SJSA1 (cell line): ENCODE measurements at regions not wholly inside any gene's neighbourhood (a gene's known extent, or its start where the extent isn't known, plus 50 kb on each side); places are given as distances from the start of the nearest gene placed in this dataset.

Source experiments
- DNase-seq, 2 experiments: peaks; one replicate each; pipeline ENCODE4 v3.0.0-alpha.2; 2015 to 2020; ENCODE audit warnings: low spot score in 2 of 2, low read depth in 1 of 2
- H3K27ac ChIP-seq: fragments of 250-450 bp; sonication (Bioruptor Pico); 2 replicates; pipeline ENCODE4 v1.5.1; 2020; ENCODE audit warnings: mild to moderate bottlenecking, moderate library complexity
- H3K27me3 ChIP-seq: fragments of 250-450 bp; sonication (Bioruptor Pico); replicated peaks from 2 replicates; pipeline ENCODE4 v1.5.1; 2020; ENCODE audit warnings: mild to moderate bottlenecking, moderate library complexity
- H3K36me3 ChIP-seq: fragments of 250-450 bp; sonication (Bioruptor Pico); 2 replicates; pipeline ENCODE4 v1.5.1; 2020; ENCODE audit warnings: mild to moderate bottlenecking
- H3K4me1 ChIP-seq: fragments of 250-450 bp; sonication (Bioruptor Pico); replicated peaks from 2 replicates; pipeline ENCODE4 v1.6.1; 2021; ENCODE audit warnings: mild to moderate bottlenecking
- H3K4me3 ChIP-seq: fragments of 250-450 bp; sonication (Bioruptor Pico); 2 replicates; pipeline ENCODE4 v1.5.1; 2020; ENCODE audit warnings: mild to moderate bottlenecking
- H3K9me3 ChIP-seq: fragments of 250-450 bp; sonication (Bioruptor Pico); replicated peaks from 2 replicates; pipeline ENCODE4 v1.5.1; 2020; ENCODE audit warnings: mild to moderate bottlenecking

- H3K36me3 ChIP-seq, result no peaks in the 10 kb centered on the region
- H3K9me3 ChIP-seq, result peaks cover 4% of the 10 kb centered on the region; the same call in 1 of the 2 replicates
- no peak overlapping the region for H3K4me3 ChIP-seq
- H3K27me3 ChIP-seq, result no peaks in the 10 kb centered on the region
- no peak overlapping the region for H3K27ac ChIP-seq
- H3K4me1 ChIP-seq, result peaks cover 3% of the 10 kb centered on the region; the same call in 1 of the 2 replicates
- no peak for DNase-seq
These were observed 582.4 kb downstream of the PLA2G4A start for GRCh38 chr1:187411118-187411517.

- H3K4me1 ChIP-seq, result 0 out of 2 replicates have a peak, but pooled peaks cover 3% of the 10 kb centered on the region
- H3K27me3 ChIP-seq, result no peaks in the 10 kb centered on the region
- no peak overlapping the region for H3K27ac ChIP-seq
- DNase-seq, result no peak
- peaks cover under 1% of the 10 kb centered on the region; the same call in 1 of the 2 replicates for H3K9me3 ChIP-seq
- no peaks in the 10 kb centered on the region for H3K36me3 ChIP-seq
- no peak overlapping the region for H3K4me3 ChIP-seq
These were observed 584.8 kb downstream of the PLA2G4A start for GRCh38 chr1:187413405-187414169.

- Histone ChIP-seq H3K9me3 (no peaks in the 10 kb centered on the region), H3K36me3 (no peaks in the 10 kb centered on the region), H3K27ac (no peak overlapping the region), H3K4me3 (no peak overlapping the region), H3K4me1 (no peaks in the 10 kb centered on the region), H3K27me3 (no peaks in the 10 kb centered on the region)
- no peak for DNase-seq
These were observed 586.3 kb downstream of the PLA2G4A start for GRCh38 chr1:187415065-187415464.

- no peaks in the 10 kb centered on the region for H3K9me3 ChIP-seq
- no peaks in the 10 kb centered on the region for H3K36me3 ChIP-seq
- H3K4me3 ChIP-seq, result no peak overlapping the region
- H3K27ac ChIP-seq, result no peak overlapping the region
- DNase-seq, result no peak
- H3K4me1 ChIP-seq, result no peaks in the 10 kb centered on the region
- H3K27me3 ChIP-seq, result no peaks in the 10 kb centered on the region
These were observed 588.8 kb downstream of the PLA2G4A start for GRCh38 chr1:187417520-187417919.

DNA sequence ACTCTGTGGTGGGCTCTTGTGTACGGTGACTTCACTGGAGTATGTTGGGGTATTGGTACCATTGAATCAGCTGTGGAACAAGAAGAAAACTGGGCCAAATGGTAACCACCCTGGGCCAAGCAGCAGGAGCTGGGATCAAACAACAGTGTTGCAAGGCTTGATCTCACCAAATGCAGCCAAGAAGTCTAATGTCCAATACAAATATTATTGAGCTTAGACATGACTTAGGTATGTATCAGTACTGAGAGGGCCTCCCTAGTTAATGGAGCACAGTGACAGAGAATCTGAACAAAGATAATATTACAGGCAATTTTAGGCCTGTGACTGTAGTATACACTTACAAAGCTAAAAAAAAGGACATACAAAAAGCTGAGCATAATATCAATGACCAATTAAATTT is 604.8 kb downstream of the PLA2G4A start:
- no peak overlapping the region for H3K27ac ChIP-seq
- no peaks in the 10 kb centered on the region for H3K9me3 ChIP-seq
- no peak for DNase-seq
- H3K36me3 ChIP-seq, result no peaks in the 10 kb centered on the region
- no peaks in the 10 kb centered on the region for H3K4me1 ChIP-seq
- H3K4me3 ChIP-seq, result no peak overlapping the region
- H3K27me3 ChIP-seq, result no peaks in the 10 kb centered on the region

GRCh38 chr1:187442603-187443002 is 613.9 kb downstream of the PLA2G4A start:
- Histone ChIP-seq H3K36me3 (no peaks in the 10 kb centered on the region), H3K9me3 (0 out of 2 replicates have a peak, but pooled peaks cover 5% of the 10 kb centered on the region), H3K4me1 (no peaks in the 10 kb centered on the region), H3K4me3 (no peak overlapping the region), H3K27ac (no peak overlapping the region), H3K27me3 (no peaks in the 10 kb centered on the region)
- no peak for DNase-seq

DNA sequence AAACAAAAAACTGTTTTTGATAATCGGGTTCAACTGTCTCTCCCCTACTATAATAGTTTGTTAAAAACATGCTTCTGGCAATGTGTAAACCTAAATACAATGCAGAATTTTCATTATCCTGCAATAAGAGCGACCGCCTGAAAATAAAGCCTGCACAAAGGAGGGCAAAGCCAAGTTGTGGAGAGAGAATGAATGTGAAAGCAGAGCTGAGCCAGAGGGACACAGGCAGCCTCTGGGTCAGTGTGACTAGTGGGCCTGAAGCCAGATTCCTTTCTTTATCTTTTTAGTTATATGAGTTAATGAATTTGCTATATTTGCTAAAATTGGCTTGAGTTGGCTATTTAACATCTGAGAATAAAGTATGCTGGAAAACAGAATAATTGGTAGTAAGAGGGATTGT is 615.2 kb downstream of the PLA2G4A start:
- Histone ChIP-seq H3K27me3 (no peaks in the 10 kb centered on the region), H3K4me1 (no peaks in the 10 kb centered on the region), H3K4me3 (no peak overlapping the region), H3K9me3 (0 out of 2 replicates have a peak, but pooled peaks cover 5% of the 10 kb centered on the region), H3K36me3 (no peaks in the 10 kb centered on the region), H3K27ac (no peak overlapping the region)
- no peak for DNase-seq

GRCh38 chr1:187445066-187445465 is 616.3 kb downstream of the PLA2G4A start:
- no peak overlapping the region for H3K27ac ChIP-seq
- DNase-seq, result no peak
- H3K4me1 ChIP-seq, result no peaks in the 10 kb centered on the region
- H3K9me3 ChIP-seq, result 0 out of 2 replicates have a peak, but pooled peaks cover 5% of the 10 kb centered on the region
- no peak overlapping the region for H3K4me3 ChIP-seq
- H3K27me3 ChIP-seq, result no peaks in the 10 kb centered on the region
- H3K36me3 ChIP-seq, result no peaks in the 10 kb centered on the region

- DNase-seq, result no peak
- Histone ChIP-seq H3K27me3 (no peaks in the 10 kb centered on the region), H3K27ac (no peak overlapping the region), H3K36me3 (no peaks in the 10 kb centered on the region), H3K9me3 (no peaks in the 10 kb centered on the region), H3K4me1 (no peaks in the 10 kb centered on the region), H3K4me3 (no peak overlapping the region)
These were observed 622.5 kb downstream of the PLA2G4A start for GRCh38 chr1:187451238-187451637.

DNA sequence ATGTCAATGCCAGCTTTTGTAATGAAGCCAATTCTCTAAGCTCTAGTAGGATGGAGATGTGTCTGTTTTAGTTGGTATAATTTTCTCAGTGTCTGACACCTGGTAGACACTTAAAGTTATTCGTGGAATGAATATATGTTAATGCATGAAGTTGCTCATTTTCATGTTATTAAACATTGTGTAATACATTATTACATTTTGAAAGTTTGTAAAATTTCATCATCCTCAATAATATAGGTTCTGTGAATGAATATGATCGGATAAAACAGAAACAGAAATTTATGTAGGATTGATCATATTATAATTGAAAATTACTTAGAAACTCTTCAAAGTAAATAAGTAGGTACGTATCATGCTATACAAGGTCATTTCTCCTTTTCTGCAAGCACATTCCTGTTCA is 625.3 kb downstream of the PLA2G4A start:
- H3K4me3 ChIP-seq, result no peak overlapping the region
- no peak overlapping the region for H3K27ac ChIP-seq
- no peak for DNase-seq
- H3K9me3 ChIP-seq, result no peaks in the 10 kb centered on the region
- H3K4me1 ChIP-seq, result no peaks in the 10 kb centered on the region
- H3K27me3 ChIP-seq, result no peaks in the 10 kb centered on the region
- no peaks in the 10 kb centered on the region for H3K36me3 ChIP-seq

- H3K9me3 ChIP-seq, result no peaks in the 10 kb centered on the region
- DNase-seq, result no peak
- H3K36me3 ChIP-seq, result no peaks in the 10 kb centered on the region
- no peaks in the 10 kb centered on the region for H3K27me3 ChIP-seq
- H3K27ac ChIP-seq, result no peak overlapping the region
- no peak overlapping the region for H3K4me3 ChIP-seq
- H3K4me1 ChIP-seq, result no peaks in the 10 kb centered on the region
These were observed 627.7 kb downstream of the PLA2G4A start for GRCh38 chr1:187456446-187456845.

GRCh38 chr1:187460093-187460492 is 631.3 kb downstream of the PLA2G4A start:
- no peaks in the 10 kb centered on the region for H3K4me1 ChIP-seq
- H3K4me3 ChIP-seq, result no peak overlapping the region
- no peaks in the 10 kb centered on the region for H3K27me3 ChIP-seq
- no peak overlapping the region for H3K27ac ChIP-seq
- H3K36me3 ChIP-seq, result no peaks in the 10 kb centered on the region
- no peak for DNase-seq
- no peaks in the 10 kb centered on the region for H3K9me3 ChIP-seq

- Histone ChIP-seq H3K4me3 (no peak overlapping the region), H3K36me3 (no peaks in the 10 kb centered on the region), H3K4me1 (no peaks in the 10 kb centered on the region), H3K9me3 (no peaks in the 10 kb centered on the region), H3K27ac (no peak overlapping the region), H3K27me3 (no peaks in the 10 kb centered on the region)
- no peak for DNase-seq
These were observed 635.6 kb downstream of the PLA2G4A start for GRCh38 chr1:187464320-187464719.

GRCh38 chr1:187465441-187465840 is 636.7 kb downstream of the PLA2G4A start:
- no peaks in the 10 kb centered on the region for H3K27me3 ChIP-seq
- no peak overlapping the region for H3K4me3 ChIP-seq
- H3K4me1 ChIP-seq, result no peaks in the 10 kb centered on the region
- H3K36me3 ChIP-seq, result no peaks in the 10 kb centered on the region
- no peaks in the 10 kb centered on the region for H3K9me3 ChIP-seq
- no peak overlapping the region for H3K27ac ChIP-seq
- DNase-seq, result no peak

DNA sequence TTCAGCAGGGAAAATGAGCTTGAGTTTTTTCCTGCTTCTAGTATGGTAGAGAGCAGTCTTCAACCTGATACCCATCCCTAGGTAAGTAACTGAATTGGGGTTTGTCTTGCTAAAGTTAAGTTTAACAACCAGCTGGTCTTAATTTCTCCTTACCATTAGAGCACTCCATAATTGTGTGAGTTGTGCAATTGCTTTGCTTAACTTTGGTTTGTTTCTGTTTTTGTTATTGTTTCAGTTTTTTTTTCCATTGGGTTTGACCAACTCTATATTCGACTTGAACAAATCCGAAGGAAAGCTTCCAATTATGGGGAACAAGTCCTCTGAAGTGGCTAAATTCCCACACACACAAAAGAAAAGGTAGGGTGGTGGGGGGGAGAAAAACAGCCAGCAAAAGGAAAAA is 641.1 kb downstream of the PLA2G4A start:
- Histone ChIP-seq H3K4me1 (no peaks in the 10 kb centered on the region), H3K27ac (no peak overlapping the region), H3K9me3 (no peaks in the 10 kb centered on the region), H3K27me3 (no peaks in the 10 kb centered on the region), H3K4me3 (no peak overlapping the region), H3K36me3 (no peaks in the 10 kb centered on the region)
- no peak for DNase-seq
